ENCODE measurements at regions not wholly inside any gene's neighbourhood (a gene's known extent, or its start where the extent isn't known, plus 50 kb on each side); places are given as distances from the start of the nearest gene placed in this dataset.

GRCh38 chr2:21633015-21633414 lies 509.2 kb downstream of the TDRD15 start:
- TF ChIP-seq CTCF (IDR thresholded peaks at IDR 0.05) (no peak), POLR2AphosphoS5 (IDR thresholded peaks at IDR 0.05; ENCODE audit: low read depth, low read length) (no peak), SIN3A (IDR thresholded peaks at IDR 0.05; ENCODE audit: borderline replicate concordance, insufficient read depth, low read depth, low read length) (no peak)

All from Panc1 (cell line).